ENCODE measurements at regions not wholly inside any gene's neighbourhood (a gene's known extent, or its start where the extent isn't known, plus 50 kb on each side); places are given as distances from the start of the nearest gene placed in this dataset.

DNA sequence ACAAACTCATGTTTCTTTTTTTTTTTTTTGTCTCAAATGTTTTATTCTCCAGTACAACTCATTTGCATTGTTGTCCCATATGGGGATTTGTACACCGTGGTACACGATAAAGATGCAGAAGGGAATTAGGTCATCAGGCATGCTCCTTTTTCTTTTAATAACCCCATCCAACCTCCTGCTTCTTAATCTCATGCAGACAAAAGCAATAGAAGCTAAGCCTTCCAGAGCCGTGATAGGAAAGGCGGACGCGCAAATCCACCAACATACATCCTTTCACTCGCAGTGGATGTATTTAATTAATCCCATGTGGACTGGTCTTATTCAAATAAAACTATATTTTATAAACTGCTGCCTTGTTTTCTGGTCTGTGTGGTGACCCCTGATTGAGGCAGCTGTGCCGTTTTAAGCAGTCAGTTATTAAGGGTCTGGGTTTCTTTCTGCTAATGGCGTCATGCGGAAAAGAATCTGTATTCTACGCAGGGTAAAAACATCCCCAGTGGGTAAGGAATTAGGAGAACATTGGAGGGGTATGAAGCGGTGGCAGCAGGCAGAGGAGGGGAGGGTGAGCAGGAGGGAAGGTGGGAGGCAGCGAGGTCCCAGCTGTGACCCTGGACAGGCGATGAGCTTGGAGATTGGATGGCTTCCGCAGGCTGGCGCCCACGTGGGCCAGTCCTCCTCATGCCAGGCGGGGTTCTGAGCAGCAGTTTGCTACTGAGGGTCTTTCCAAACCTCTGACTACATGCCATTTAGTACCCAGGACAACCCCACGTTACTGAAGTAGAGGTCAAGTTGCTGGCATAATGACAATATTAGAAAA is 172.8 kb downstream of the LINC00237 start:
- no peak for DNase-seq

DNA sequence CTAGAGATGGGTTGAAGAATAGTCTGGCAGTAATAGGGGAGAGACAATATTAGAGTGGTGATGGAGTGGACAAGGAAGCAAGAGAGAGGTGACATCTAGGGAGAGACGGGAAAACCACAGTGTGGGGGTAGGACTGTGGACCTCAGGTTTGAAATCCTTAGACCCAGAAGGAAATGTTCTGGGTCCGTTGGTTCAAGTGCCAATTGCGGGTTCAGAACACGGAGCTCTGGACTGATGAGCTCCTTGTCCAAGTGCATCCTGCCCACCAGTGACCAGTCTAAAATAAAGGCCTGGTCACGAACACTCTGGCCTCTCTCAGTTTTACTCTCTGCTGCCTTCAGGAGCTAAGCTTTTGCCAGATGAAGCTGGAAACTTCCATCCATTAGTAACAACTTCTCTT is 174.0 kb downstream of the LINC00237 start:
- DNase-seq, result no peak

GRCh38 chr20:20931632-20932031 is 174.5 kb downstream of the LINC00237 start:
- no peak for DNase-seq

DNA sequence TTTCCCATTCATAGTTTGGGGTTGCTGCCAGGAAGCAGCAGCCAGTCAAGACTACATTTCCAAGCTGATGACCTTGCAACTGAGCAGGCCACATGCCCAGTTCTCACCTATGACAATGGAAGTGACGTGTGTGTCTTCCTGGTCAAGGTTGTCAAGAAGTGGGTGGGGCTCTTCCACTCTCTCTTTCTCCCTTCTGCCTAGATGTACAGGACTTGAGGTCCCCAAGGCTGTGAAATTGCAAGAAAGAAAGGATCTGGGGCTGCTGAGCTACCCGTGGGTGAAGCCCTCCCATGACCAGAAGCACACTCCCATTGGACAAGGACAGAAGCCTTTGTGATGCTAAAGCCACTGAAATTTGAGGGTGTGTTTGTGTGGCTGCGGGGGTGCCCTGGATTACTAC is 175.1 kb downstream of the LINC00237 start:
- DNase-seq, result no peak

GRCh38 chr20:20930500-20930899 is 175.7 kb downstream of the LINC00237 start:
- no peak for DNase-seq

GRCh38 chr20:20929341-20929740 is 176.8 kb downstream of the LINC00237 start:
- no peak for DNase-seq

GRCh38 chr20:20926222-20926905 is 179.8 kb downstream of the LINC00237 start:
- no peak for DNase-seq

DNA sequence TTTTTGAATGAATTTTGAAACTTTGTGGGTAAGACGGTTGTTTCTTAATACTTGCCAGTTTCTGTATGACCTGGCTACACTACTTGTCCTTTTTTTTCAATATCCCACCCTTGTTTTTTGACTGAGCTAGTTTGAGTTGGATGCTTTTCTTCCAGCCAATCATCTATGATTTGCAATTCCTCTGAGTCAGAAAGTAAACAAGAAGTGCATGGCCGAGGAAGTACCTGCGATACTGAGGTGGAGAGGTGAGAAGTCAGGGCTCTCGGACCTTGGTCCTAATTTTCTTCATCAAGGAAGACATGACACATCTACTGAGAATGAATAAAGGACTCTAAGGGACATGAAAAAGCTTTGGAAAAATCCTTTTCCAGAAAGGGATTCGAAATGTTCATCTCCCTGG is 185.7 kb downstream of the LINC00237 start:
- no peak for DNase-seq

DNA sequence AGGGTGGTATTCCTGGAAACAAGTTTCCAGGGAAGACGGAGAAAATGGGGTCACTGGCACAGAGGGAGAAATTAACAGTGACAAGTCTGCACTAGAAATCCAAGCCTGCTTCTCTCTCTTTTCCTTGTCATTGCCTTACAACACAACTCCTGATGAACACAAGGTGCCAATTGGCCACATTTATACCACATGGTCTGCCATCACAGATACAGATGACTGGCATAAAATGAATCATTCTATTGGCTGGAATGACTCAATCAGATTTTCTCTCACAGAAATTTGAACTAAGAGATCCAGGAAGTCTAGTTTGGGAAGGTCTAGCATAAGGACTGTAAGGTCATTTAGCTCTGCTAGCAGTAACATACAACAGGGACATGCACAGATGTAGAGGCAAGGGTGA is 190.3 kb downstream of the LINC00237 start:
- DNase-seq, result no peak

GRCh38 chr20:20904501-20904831 is 192.0 kb upstream of the RALGAPA2 start:
- DNase-seq, result no peak

DNA sequence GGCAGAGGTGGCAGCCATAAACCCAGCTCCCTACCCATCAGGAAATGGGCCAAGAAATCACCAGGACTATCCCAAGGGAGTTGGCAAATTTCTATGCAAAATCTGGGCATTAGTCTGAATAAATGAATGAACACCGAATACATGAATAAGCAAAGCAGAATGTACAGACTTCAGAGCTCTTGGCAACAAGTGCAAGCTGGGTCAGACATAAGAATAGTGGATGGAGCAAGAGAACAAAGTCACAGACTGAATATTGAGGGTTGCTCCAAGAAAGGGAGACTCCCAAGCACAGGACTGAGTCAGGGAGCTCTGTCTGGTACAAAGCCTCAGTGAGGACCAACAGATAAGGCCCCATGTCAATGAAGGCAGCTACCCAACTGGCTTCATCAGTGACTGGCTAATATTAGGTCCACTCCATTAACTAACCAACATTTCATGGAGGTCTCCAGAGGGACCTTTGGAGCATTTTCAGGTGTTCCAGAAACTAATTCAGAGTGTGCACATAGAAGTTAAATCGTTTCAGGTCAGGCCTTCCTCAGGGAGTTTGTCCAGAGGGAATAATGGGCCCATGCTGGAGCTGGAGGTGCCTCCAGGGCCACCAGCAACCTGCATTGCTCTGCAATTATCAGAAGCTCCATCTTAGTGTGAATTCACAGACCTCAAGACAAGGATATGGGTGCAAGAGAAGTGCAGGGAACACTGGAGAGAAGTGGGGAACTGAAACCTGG is 191.5 kb upstream of the RALGAPA2 start:
- no peak for DNase-seq

DNA sequence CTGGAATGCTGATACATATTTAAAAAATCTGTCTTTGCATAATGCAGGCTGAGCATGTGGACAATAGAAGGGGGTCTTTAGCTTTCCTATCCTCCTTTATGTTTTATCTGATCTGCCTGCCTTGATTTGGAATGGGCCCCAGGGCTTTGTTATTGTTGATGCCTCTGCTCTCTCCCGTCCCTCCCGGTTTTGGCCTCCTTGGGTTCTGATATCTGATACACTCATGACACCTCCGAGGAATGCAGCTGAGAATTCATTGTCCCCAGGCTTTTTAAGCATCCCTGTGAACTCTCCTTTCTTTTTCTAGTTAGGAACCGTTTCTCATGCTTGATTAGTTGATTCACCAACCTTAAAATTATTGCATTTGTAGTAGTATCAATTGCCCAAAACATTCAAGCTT is 185.5 kb upstream of the RALGAPA2 start:
- no peak for DNase-seq

DNA sequence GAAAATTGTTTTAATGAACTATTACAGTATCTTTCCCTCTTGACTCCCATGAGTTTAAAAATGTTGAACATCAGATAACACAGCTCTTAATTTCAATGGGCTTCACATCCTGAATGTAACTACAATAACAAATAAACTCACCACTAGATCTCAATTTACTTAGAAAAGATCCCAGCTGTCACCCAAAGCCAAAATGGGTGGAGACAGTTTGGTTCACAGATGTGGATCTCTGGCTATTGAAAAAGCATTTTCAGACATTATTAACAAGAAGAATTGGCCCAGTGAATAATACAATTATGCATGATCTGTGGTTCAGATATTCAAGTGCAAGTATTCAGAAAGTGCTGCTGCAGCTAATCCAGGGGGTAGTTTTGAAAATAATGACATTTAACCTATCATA is 184.7 kb upstream of the RALGAPA2 start:
- DNase-seq, result no peak

DNA sequence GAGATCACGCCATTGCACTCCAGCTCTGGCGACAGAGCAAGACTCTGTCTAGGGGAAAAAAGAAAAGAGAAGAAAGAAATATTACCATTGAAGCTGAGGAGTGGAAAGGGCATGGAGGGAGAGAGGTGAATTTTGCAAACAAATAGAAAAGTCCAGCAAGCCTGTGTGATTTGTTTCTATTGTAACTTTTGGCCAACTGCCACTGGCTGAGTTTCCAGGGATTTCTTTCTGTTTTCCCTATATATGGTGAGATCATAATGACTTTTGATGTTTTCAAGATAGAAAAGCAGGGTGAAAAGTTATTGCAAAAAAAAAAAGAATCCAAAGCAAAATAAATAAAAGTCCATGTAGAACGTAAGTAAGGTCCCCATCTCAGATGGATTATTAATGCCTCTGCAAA is 184.2 kb upstream of the RALGAPA2 start:
- no peak for DNase-seq

DNA sequence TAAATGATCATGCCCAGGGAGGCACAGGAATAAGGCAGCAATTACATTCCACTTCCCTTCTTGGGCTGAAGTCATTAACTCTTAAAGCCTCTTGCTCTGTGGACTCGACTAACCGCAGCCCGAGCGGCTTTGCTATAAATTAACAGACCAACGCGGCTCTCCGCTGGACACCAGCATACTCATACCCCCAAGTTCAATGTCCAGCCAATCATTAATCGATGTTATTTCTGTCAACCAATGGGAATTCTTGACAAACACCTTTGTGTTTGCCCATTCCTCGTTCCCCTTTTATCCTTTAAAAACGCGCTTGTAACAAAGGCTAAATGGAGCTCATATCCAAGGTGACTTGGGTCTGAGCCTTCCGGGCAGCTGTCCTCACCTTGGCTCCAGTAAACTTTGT is 183.1 kb upstream of the RALGAPA2 start:
- no peak for DNase-seq

DNA sequence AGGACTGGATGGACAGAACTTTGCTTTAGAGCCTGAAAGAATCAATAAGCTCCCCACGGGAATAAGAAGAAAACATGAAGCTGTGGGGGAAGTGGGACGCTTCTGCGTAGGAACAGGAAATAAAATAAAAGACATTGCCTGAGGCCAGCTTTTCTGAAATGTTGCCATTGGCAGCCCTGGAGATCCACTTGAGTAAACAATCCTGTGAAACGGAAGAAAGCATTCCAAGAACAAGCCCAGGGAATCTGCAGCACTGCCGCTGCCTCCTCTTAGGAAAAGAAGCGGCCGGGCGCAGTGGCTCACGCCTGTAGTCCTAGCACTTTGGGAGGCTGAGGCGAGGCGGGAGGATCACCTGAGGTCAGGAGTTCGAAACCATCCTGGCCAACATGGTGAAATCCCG is 182.3 kb upstream of the RALGAPA2 start:
- DNase-seq, result no peak

DNA sequence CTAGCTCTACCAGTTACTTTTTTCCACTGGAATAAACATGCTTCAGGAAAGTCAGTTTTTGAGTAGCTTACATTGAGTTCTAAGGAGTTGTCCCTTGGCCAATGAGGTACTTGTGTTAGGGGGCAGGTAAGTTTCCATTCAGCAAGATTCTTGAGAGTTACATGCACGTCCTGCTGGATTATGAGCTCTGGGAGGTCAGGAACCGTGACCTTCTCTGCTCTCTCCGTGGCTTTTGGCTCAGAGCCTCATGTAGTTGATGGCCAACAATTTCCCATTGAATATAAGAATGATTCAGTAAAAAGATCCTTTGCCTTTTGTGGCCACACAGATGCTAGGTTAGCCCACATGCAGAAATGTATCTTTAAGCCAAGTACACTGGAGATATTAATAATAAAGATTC is 181.8 kb upstream of the RALGAPA2 start:
- DNase-seq, result no peak

- DNase-seq, result no peak
Observed at GRCh38 chr20:20892328-20892727, 179.9 kb upstream of the RALGAPA2 start.

GRCh38 chr20:20890751-20891150 is 178.3 kb upstream of the RALGAPA2 start:
- no peak for DNase-seq

GRCh38 chr20:20888936-20889335 is 176.5 kb upstream of the RALGAPA2 start:
- no peak for DNase-seq

DNA sequence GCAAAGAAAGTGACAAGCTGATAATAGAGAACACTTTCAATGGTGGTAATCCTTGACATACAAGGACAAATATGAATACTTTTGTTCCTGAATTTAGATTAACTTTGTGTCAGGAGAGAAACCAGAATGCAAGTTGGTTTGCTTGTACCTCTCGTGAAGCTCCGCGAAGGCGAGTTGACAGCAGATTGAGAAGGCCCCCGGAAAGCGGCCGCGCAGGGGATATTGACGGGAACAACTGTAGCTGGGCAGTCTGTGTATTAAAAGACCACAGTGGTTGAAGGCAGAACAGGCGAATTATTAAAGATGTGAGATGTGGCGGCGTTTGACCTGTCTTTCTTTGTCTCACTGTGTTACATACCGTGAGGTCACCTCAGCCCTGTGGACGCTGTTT is 175.8 kb upstream of the RALGAPA2 start:
- no peak for DNase-seq

DNA sequence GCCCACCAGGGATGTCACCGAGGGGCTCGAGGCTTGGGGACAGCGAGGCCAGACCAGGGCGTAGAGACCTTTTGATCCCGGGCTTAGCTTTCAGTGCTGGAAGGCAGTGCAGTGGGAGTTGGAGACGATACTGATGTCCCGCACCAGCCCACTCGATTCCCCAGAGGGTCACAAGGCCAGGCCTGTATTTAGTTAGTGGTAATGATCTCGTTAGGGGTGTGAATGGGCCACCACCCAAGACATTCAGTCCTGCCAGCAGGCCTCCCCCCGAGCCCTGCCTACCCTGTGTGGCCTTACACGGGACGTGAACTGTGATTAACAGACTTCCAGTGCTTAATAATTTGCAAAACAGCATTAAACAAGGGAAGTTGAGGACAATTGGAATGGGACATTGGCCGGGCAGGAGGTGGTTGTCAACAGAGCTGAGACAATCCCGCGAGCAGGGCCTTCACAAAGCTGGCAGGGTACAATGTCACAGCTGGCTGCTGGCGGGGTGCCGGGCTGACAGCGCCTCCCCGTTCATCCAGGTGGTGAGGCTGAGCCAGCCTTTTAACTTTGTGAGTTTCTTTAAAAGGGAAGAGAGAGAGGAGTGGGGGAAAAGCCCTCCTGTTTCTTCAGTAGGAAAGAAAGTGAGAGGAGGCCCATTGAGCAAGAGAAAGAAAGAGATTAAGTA is 175.3 kb upstream of the RALGAPA2 start:
- DNase-seq, result no peak

GRCh38 chr20:20881808-20882207 is 169.4 kb upstream of the RALGAPA2 start:
- DNase-seq, result no peak

GRCh38 chr20:20877079-20877478 is 164.6 kb upstream of the RALGAPA2 start:
- no peak for DNase-seq

All from CD4-positive, alpha-beta T cell treated with Interleukin-21 for 1 hour (primary cell).